ENCODE measurements at regions not wholly inside any gene's neighbourhood (a gene's known extent, or its start where the extent isn't known, plus 50 kb on each side); places are given as distances from the start of the nearest gene placed in this dataset.
"Not testable (repeated sequence)": the region's sequence is repeated elsewhere in the genome, so short reads cannot be mapped to it uniquely, and the experiment has no call there.

DNA sequence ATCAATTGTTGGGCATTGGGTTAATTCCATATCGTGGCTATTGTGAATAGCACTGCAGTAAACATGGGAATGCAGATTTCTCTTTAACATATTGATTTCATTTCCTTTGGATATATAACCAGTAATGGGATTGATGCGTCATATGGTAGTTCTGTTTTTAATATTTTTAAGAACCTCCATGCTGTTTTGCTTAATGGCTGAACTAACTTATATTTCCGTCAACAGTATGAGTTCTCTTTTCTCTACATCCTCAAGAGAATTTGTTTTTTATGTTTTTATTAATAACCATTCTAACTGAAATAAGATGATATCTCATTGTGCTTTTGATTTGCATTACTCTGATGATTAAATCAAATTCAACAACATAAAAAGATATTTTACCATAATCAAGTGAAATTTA lies 228.5 kb upstream of the FSIP2 start:
- DNase-seq = no peak

DNA sequence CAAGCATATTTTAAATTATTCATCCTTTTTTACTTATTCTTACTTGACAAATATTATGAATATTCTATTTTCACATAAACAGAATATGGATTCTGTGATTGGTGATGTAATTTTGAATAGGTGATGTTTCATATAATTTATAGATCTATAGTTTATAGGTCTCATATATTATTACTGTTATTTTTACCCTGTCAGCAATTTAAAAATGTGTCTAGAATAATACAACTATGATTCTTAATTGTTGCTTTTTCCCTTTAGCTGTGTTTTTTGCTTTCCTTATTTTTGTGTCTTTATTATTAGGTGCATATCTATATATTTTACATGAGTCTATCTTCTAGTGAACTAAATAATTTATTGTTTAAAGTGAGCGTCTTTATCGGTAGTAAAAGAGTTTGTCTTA lies 226.7 kb upstream of the FSIP2 start:
- DNase-seq = no peak

GRCh38 chr2:185522472-185522871 lies 216.1 kb upstream of the FSIP2 start:
- no peak for DNase-seq

- DNase-seq = not testable (repeated sequence)
Observed at GRCh38 chr2:185524242-185524641, 214.4 kb upstream of the FSIP2 start.

GRCh38 chr2:185526161-185526560 lies 212.4 kb upstream of the FSIP2 start:
- DNase-seq = no peak

GRCh38 chr2:185531721-185532120 lies 206.9 kb upstream of the FSIP2 start:
- no peak for DNase-seq

- no peak for DNase-seq
Observed at GRCh38 chr2:185537689-185538088, 200.9 kb upstream of the FSIP2 start.

DNA sequence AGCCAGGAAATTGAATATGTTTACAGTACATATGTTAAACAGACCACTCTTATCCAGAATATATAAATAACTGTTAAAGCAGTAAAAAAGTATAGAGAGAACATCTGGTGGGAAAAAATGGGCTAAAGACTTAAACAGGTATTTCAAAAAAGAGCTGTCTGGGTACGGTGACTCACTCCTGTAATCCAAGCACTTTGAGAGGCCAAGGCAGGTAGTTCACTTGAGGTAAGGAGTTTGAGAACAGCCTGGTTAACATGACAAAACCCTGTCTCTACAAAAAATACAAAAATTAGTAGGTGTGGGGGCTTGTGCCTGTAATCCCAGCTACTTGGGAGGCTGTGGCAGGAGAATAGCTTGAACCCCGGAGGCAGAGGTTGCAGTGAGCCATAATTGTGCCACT lies 171.4 kb upstream of the FSIP2 start:
- DNase-seq = no peak

- DNase-seq = no peak
Observed at GRCh38 chr2:185567940-185568339, 170.7 kb upstream of the FSIP2 start.

DNA sequence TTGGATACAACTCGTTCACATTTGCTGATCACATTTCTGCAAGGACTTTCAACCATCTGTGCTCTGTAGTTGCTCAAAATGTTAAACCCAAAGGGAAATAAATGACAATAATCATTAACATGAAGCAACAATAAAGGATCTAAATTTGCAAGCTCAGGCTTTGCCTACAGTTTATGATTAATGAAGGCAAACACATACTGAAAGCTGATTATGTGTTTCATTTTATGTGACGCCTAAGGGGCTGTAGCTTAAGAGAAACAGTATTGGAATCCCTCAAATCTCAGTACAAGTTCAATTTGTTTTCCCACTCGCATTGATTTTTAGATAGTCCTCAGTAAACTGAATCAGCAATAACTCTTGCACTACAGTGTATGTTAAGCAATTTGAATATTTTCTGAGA lies 160.3 kb upstream of the FSIP2 start:
- no peak for DNase-seq

DNA sequence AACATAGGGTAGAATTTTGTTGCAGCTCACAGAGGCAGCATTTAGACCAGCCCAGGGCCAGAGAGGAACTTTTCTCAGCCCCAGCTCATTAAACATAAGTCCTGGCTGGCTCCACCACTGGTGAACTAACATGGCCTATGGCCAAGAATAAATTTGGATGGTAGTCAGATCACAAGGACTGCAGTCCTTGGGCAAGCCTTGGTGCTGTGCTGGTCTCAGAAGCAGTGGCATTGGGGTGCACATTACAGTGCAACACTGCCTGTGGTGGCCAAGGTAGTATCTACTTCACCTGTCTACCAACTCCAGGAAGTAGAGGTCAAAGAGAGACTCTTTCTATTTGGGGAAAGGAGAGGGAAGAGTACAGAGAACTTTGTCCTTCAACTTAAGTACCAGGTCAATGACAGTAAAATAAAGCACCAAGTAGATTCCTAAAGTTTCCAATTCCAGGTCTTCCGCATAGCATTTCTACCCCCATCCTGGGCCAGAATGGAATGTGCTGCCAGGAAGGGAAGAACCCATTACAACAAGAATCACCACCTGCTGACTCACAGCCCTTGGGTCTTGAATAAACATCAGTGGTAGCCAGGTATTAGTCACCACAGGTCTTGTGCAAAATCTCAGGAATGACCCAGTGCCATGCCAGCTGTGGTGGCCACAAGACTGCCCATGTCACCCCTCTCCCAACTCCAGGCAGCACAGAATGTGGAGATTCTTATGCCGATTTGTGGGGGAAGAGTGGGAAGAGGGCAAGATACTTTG lies 155.4 kb upstream of the FSIP2 start:
- no peak for DNase-seq

DNA sequence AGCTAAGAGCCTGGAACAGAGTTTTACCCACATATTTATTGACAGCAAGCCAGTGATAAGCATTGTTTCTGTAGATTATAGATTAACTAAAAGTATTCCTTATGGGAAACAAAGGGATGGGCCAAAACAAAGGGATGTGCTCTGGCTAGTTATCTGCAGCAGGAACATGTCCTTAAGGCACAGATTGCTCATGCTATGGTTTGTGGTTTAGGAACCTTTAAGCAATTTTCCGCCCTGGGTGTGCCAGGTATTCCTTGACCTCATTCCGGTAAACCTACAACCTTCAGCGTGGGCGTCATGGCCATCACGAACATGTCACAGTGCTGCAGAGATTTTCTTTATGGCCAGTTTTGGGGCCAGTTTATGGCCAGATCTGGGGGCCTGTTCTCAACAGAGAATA lies 153.4 kb upstream of the FSIP2 start:
- DNase-seq = not testable (repeated sequence)

DNA sequence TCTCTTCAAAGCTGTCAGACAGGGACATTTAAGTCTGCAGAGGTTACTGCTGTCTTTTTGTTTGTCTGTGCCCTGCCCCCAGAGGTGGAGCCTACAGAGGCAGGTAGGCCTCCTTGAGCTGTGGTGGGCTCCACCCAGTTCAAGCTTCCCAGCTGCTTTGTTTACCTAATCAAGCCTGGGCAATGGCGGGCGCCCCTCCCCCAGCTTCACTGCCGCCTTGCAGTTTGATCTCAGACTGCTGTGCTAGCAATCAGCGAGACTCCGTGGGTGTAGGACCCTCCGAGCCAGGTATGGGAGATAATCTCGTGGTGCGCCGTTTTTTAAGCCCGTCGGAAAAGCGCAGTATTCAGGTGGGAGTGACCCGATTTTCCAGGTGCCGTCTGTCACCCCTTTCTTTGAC lies 147.3 kb upstream of the FSIP2 start:
- DNase-seq = not testable (repeated sequence)

- DNase-seq = no peak
Observed at GRCh38 chr2:185607945-185608344, 130.7 kb upstream of the FSIP2 start.

DNA sequence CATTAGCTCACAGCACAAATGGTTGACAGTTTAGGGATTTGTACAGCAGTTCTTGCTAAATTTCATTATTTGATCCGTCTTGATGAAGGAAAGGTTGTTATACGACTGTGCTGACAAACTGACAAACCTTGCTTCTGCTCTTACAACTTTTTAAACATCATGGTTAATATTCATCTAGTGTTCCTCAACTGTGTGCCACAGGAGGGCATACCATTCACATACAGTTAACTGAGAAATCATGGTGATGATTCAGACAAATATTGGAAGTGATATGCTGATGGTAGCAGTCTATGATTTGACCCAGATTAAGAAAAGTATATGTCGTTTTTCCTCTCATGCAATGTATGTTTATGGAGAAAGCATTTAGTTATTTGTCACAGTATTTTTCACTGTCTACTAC lies 129.8 kb upstream of the FSIP2 start:
- no peak for DNase-seq

DNA sequence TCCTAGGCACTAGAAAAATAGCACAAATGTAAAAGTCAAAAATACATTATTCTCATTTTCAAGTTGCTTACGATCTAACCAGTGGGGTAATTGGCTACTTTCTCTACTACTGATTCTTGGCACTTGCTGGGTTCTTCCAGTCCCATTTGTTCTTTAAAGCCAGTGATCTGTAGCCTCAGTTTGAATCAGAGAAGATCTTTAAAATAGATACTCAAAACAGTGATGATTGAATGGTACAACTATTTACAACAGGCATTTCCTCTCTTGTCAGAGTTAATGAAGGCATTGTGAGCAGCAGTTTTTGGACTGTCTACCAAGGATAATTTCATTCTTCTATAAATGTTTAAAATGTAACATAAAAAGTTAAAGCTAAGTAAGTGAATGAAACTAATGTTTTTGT lies 128.3 kb upstream of the FSIP2 start:
- DNase-seq = no peak

- DNase-seq = no peak
Observed at GRCh38 chr2:185618625-185619024, 120.0 kb upstream of the FSIP2 start.

DNA sequence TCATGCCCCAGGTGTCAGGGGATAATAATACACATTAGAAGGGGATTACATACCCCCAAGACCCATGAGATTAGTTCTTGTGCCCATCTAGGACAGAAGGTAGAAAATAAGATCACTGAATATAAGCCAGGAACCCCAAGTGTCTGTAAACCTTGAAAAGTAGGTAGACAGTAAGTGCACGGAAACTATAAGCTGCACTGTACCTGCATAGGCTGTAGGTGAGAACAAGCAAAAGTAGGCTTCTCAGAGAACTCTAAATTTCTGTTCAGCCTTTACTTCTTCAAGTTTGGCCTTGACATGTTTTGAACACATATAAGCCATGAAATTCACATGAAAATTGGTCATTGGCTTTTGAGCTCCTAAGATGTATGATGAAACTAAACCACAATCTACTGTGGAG lies 113.0 kb upstream of the FSIP2 start:
- no peak for DNase-seq

GRCh38 chr2:185628985-185629384 lies 109.6 kb upstream of the FSIP2 start:
- no peak for DNase-seq

DNA sequence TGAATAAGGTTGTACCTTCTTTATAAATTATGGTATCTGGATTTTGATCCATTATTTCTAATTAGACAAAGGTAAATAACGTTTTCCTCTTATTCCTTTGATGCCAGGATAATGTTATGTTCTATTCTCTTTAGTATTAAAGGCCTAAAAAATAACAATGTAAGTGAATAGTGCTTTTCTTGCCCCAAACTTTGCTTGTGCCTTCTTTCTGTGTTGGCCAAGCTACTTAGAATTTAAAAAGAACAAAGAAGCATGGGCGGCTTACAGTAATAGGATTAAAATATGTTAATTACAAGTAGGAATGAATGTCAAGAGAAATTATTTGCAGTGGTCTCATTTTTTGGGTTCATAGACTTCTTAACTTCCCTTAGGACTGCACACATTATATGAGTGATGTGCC lies 105.0 kb upstream of the FSIP2 start:
- no peak for DNase-seq

DNA sequence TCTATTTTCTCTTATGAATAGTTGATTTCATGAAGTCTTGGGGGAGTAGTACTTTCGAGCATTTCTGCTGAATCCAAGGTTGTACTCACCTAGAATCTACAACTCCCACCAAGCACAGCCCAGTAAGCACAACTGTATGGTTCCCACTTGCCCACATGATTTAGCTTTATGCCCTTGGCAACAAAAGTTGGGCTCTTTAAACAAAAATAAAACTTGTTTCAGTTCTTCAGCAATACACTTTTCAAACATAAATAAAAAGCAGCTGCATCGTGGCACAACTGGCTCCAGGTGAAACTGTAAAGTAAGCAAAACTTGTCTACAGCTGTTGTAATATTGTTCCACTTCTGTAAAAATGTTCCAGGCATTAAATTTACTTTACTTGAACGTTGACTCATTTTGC lies 99.8 kb upstream of the FSIP2 start:
- no peak for DNase-seq

DNA sequence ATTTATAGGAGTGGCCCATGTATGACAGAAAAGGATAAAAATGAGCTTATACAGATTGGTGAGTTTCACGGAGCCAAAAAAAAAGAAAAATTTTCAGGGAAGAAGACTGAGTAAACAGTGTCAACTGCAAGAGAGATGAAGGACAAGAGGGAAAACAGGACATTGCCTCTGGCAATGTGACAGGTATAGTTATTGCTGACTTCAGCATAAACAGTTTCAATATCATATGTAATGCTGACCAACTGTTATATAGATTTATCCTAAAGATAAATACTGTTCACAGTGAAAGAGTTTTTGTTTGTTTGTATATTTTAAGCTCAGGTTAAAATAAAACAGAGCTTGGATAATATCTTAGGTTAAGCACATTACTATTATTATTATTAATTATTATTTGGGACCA lies 98.0 kb upstream of the FSIP2 start:
- DNase-seq = no peak

GRCh38 chr2:185643434-185643833 lies 95.2 kb upstream of the FSIP2 start:
- DNase-seq = no peak

DNA sequence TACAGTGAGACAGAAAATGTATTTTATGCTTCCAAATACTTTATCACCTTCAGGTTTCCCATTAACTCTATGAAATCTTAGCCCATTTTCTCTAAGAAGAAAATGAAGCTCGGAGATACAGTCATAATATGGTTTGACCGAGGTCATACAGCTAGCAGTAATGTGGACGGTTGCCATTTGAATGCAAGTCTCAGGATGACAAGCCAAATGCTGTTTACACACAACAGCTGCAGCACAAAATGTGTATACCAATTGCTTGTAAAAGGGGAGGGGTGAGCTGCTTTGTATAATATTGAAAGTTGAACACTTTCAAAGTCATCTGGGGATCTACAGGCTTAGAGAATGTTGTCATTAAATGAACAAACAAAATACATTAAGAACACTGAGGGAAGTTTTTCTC lies 93.8 kb upstream of the FSIP2 start:
- DNase-seq = no peak

DNA sequence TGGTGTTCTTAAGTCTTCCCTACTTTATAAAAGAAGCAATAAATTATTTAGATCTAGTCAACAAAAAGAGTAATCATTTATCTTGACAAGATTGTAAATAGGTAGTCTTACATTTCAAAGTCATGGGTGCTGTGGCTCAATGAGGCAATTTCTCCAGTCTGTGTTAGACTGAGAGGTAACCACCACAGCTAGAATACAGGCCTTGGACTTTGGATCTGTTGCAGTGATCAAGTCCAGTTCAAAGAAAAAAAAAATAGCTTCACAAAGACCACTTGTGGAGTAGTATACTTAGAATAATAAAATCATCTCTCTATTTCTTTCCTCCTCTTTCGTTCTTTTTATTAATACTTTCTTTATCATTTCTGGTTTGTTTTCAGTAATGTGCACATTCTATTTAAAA lies 93.1 kb upstream of the FSIP2 start:
- DNase-seq = no peak
